ENCODE measurements at regions not wholly inside any gene's neighbourhood (a gene's known extent, or its start where the extent isn't known, plus 50 kb on each side); places are given as distances from the start of the nearest gene placed in this dataset.

- TF ChIP-seq, protein P1, sequence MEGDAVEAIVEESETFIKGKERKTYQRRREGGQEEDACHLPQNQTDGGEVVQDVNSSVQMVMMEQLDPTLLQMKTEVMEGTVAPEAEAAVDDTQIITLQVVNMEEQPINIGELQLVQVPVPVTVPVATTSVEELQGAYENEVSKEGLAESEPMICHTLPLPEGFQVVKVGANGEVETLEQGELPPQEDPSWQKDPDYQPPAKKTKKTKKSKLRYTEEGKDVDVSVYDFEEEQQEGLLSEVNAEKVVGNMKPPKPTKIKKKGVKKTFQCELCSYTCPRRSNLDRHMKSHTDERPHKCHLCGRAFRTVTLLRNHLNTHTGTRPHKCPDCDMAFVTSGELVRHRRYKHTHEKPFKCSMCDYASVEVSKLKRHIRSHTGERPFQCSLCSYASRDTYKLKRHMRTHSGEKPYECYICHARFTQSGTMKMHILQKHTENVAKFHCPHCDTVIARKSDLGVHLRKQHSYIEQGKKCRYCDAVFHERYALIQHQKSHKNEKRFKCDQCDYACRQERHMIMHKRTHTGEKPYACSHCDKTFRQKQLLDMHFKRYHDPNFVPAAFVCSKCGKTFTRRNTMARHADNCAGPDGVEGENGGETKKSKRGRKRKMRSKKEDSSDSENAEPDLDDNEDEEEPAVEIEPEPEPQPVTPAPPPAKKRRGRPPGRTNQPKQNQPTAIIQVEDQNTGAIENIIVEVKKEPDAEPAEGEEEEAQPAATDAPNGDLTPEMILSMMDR (IDR thresholded peaks at IDR 0.05) = no peak
- no peak for TF ChIP-seq EZH2 (IDR thresholded peaks at IDR 0.05)
These were observed 856.5 kb downstream of the GATA3 start for GRCh38 chr10:8911032-8911431.

Measured in neural progenitor cell (in vitro differentiated cells).